Subcutaneous abdominal adipose tissue (tissue), 5 donors: ENCODE measurements at regions not wholly inside any gene's neighbourhood (a gene's known extent, or its start where the extent isn't known, plus 50 kb on each side); places are given as distances from the start of the nearest gene placed in this dataset.

Experiments used
- H3K27ac ChIP-seq: one replicate; pipeline ENCODE4 v1.7.0; 2013; ENCODE audit warnings: low read depth, mild to moderate bottlenecking, inconsistent platforms, low read length, moderate library complexity
- H3K27me3 ChIP-seq, 5 donors: one replicate each; pipeline ENCODE4 v1.7.0; 2013; ENCODE audit warnings: low read length in 5 of 5, inconsistent platforms in 1 of 5; ENCODE audit not compliant: control insufficient read depth in 5 of 5, insufficient read depth in 4 of 5
- H3K36me3 ChIP-seq, 5 donors: one replicate each; pipeline ENCODE4 v1.7.0; 2013; ENCODE audit warnings: low read length in 5 of 5; ENCODE audit not compliant: control insufficient read depth in 5 of 5, insufficient read depth in 5 of 5
- H3K4me1 ChIP-seq, 5 donors: one replicate each; pipeline ENCODE4 v1.7.0; 2013; ENCODE audit warnings: low read length in 5 of 5, mild to moderate bottlenecking in 3 of 5, moderate library complexity in 1 of 5; ENCODE audit not compliant: control insufficient read depth in 5 of 5, insufficient read depth in 5 of 5
- H3K4me3 ChIP-seq, 5 donors: one replicate each; pipeline ENCODE4 v1.7.0; 2013; ENCODE audit warnings: low read length in 5 of 5, low read depth in 1 of 5
- H3K9ac ChIP-seq, 5 donors: one replicate each; pipeline ENCODE4 v1.7.0; 2013; ENCODE audit warnings: low read length in 5 of 5, mild to moderate bottlenecking in 4 of 5, moderate library complexity in 3 of 5
- H3K9me3 ChIP-seq, 5 donors: one replicate each; pipeline ENCODE4 v1.7.0; 2013; ENCODE audit warnings: low read length in 5 of 5; ENCODE audit not compliant: control insufficient read depth in 5 of 5
- donor health status: healthy.
- donor health status: healthy.
- donor health status: healthy.
- donor health status: healthy.
- donor health status: healthy.

- Histone ChIP-seq H3K4me3 (no peak overlapping the region), H3K9me3 (no peaks in the 10 kb centered on the region), H3K27me3 (no peaks in the 10 kb centered on the region), H3K9ac (no peak overlapping the region), H3K36me3 (no peaks in the 10 kb centered on the region), H3K4me1 (no peaks in the 10 kb centered on the region), H3K27ac (no peak overlapping the region)
Measured at GRCh38 chr16:61181982-61182381, 854.3 kb downstream of the CDH8 start.

GRCh38 chr16:61179561-61179960 is 856.7 kb downstream of the CDH8 start:
- H3K9me3 ChIP-seq: no peaks in the 10 kb centered on the region
- H3K4me3 ChIP-seq: no peak overlapping the region
- H3K4me1 ChIP-seq: no peaks in the 10 kb centered on the region
- no peaks in the 10 kb centered on the region for H3K27me3 ChIP-seq
- no peaks in the 10 kb centered on the region for H3K36me3 ChIP-seq
- H3K9ac ChIP-seq: no peak overlapping the region
- H3K27ac ChIP-seq: no peak overlapping the region

GRCh38 chr16:61165797-61166196 is 870.4 kb downstream of the CDH8 start:
- H3K4me1 ChIP-seq: no peaks in the 10 kb centered on the region
- H3K4me3 ChIP-seq: no peak overlapping the region
- H3K9me3 ChIP-seq: no peaks in the 10 kb centered on the region
- H3K27ac ChIP-seq: no peak overlapping the region
- no peaks in the 10 kb centered on the region for H3K27me3 ChIP-seq
- H3K9ac ChIP-seq: no peak overlapping the region
- no peaks in the 10 kb centered on the region for H3K36me3 ChIP-seq

GRCh38 chr16:61150351-61150750 is 885.9 kb downstream of the CDH8 start:
- H3K27ac ChIP-seq: no peak overlapping the region
- H3K9me3 ChIP-seq: peaks cover 0 to 3% (median 0%) of the 10 kb centered on the region in 5 donors
- H3K4me1 ChIP-seq: no peaks in the 10 kb centered on the region
- no peaks in the 10 kb centered on the region for H3K36me3 ChIP-seq
- no peaks in the 10 kb centered on the region for H3K27me3 ChIP-seq
- no peak overlapping the region for H3K4me3 ChIP-seq
- no peak overlapping the region for H3K9ac ChIP-seq

GRCh38 chr16:61149709-61150108 is 886.5 kb downstream of the CDH8 start:
- Histone ChIP-seq H3K36me3 (no peaks in the 10 kb centered on the region), H3K27me3 (no peaks in the 10 kb centered on the region), H3K27ac (no peak overlapping the region), H3K9me3 (peaks cover 0 to 3% (median 0%) of the 10 kb centered on the region in 5 donors), H3K4me1 (no peaks in the 10 kb centered on the region), H3K4me3 (no peak overlapping the region), H3K9ac (no peak overlapping the region)

- H3K9me3 ChIP-seq: peaks cover 0 to 3% (median 0%) of the 10 kb centered on the region in 5 donors
- H3K27me3 ChIP-seq: no peaks in the 10 kb centered on the region
- H3K36me3 ChIP-seq: no peaks in the 10 kb centered on the region
- H3K9ac ChIP-seq: no peak overlapping the region
- H3K4me1 ChIP-seq: no peaks in the 10 kb centered on the region
- H3K27ac ChIP-seq: no peak overlapping the region
- no peak overlapping the region for H3K4me3 ChIP-seq
Measured at GRCh38 chr16:61148930-61149329, 887.3 kb downstream of the CDH8 start.

GRCh38 chr16:61146429-61146828 is 889.8 kb downstream of the CDH8 start:
- Histone ChIP-seq H3K4me3 (no peak overlapping the region), H3K36me3 (no peaks in the 10 kb centered on the region)

GRCh38 chr16:61131447-61131846 is 904.8 kb downstream of the CDH8 start:
- no peak overlapping the region for H3K9ac ChIP-seq
- H3K36me3 ChIP-seq: no peaks in the 10 kb centered on the region
- no peak overlapping the region for H3K27ac ChIP-seq
- H3K4me3 ChIP-seq: no peak overlapping the region
- H3K4me1 ChIP-seq: no peaks in the 10 kb centered on the region
- no peaks in the 10 kb centered on the region for H3K9me3 ChIP-seq
- no peaks in the 10 kb centered on the region for H3K27me3 ChIP-seq

More at GRCh38 chr16:61146429-61146828, 889.8 kb downstream of the CDH8 start:
- H3K27ac ChIP-seq: no peak overlapping the region
- peaks cover 0 to 3% (median 0%) of the 10 kb centered on the region in 5 donors for H3K9me3 ChIP-seq
- no peaks in the 10 kb centered on the region for H3K4me1 ChIP-seq
- no peak overlapping the region for H3K9ac ChIP-seq
- no peaks in the 10 kb centered on the region for H3K27me3 ChIP-seq

GRCh38 chr16:61128545-61129323 is 907.5 kb downstream of the CDH8 start:
- Histone ChIP-seq H3K4me3 (no peak overlapping the region), H3K9ac (no peak overlapping the region), H3K4me1 (no peaks in the 10 kb centered on the region), H3K27ac (no peak overlapping the region), H3K27me3 (no peaks in the 10 kb centered on the region), H3K36me3 (no peaks in the 10 kb centered on the region), H3K9me3 (no peaks in the 10 kb centered on the region)

GRCh38 chr16:61105544-61105943 is 930.7 kb downstream of the CDH8 start:
- H3K4me3 ChIP-seq: no peak overlapping the region
- H3K9me3 ChIP-seq: no peaks in the 10 kb centered on the region
- no peak overlapping the region for H3K27ac ChIP-seq
- no peaks in the 10 kb centered on the region for H3K4me1 ChIP-seq
- H3K9ac ChIP-seq: no peak overlapping the region
- no peaks in the 10 kb centered on the region for H3K36me3 ChIP-seq
- H3K27me3 ChIP-seq: no peaks in the 10 kb centered on the region
